SK-N-MC (cell line): ENCODE measurements at regions not wholly inside any gene's neighbourhood (a gene's known extent, or its start where the extent isn't known, plus 50 kb on each side); places are given as distances from the start of the nearest gene placed in this dataset.

ENCODE experiments used
- DNase-seq: peaks from one replicate; pipeline ENCODE4 v3.0.0-alpha.2; 2011; ENCODE audit warnings: low read depth, low spot score
- H3K27ac ChIP-seq: fragments of 200-600 bp; sonication (generic); 2 replicates; pipeline ENCODE4 v1.5.1; 2016; ENCODE audit warnings: mixed run types
- H3K36me3 ChIP-seq: fragments of 200-600 bp; sonication (generic); 2 replicates; pipeline ENCODE4 v1.6.1; 2017; ENCODE audit warnings: antibody characterized with exemption, low read length, mixed read lengths; ENCODE audit not compliant: insufficient read depth
- H3K4me3 ChIP-seq: fragments of 200-600 bp; sonication (generic); 2 replicates; pipeline ENCODE4 v1.5.1; 2016
- H3K9ac ChIP-seq: fragments of 200-600 bp; sonication (generic); 2 replicates; pipeline ENCODE4 v1.8.0; 2017; ENCODE audit warnings: mixed run types, mixed read lengths; ENCODE audit not compliant: insufficient read length
- H3K9me3 ChIP-seq: fragments of 200-600 bp; sonication (generic); 2 replicates; pipeline ENCODE4 v1.6.1; 2017; ENCODE audit warnings: low read depth, mild to moderate bottlenecking, antibody characterized with exemption, low read length, moderate library complexity, mixed read lengths
- EZH2 ChIP-seq: fragments of 200-600 bp; sonication (generic); IDR thresholded peaks from one replicate; pipeline ENCODE4 v1.6.1; 2017; ENCODE audit warnings: antibody characterized with exemption
- FOXP2 ChIP-seq: optimal IDR thresholded peaks from 2 replicates; pipeline ENCODE3; 2011; ENCODE audit warnings: mild to moderate bottlenecking, moderate library complexity; ENCODE audit not compliant: insufficient read depth; ENCODE audit errors: extremely low read length, control extremely low read depth
- POLR2AphosphoS5 ChIP-seq: IDR thresholded peaks from 2 replicates; pipeline ENCODE4 v1.6.1; 2012; ENCODE audit warnings: mild to moderate bottlenecking, low read depth, low read length, borderline replicate concordance

DNA sequence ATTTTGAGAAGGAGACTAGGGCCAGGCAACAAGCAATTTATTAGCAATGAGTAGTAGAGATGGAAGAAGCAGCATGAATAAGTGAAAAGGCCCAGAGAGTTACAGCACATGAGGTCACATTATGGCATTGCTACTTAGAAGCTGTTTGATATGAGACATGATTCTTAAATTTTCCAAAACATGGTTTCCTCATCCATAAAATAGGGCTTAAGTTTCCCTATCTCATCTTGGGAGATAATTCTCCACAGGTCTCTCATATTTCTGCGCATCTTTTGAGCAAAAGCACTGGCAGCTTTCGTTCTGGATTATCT is 656.1 kb downstream of the EPHA7 start:
- H3K9ac ChIP-seq, result no peak overlapping the region
- no peak overlapping the region for H3K27ac ChIP-seq
- TF ChIP-seq FOXP2 (no peak), EZH2 (no peak)
- DNase-seq, result no peak
- no peak overlapping the region for H3K4me3 ChIP-seq
- no peaks in the 10 kb centered on the region for H3K36me3 ChIP-seq
- H3K9me3 ChIP-seq, result no peaks in the 10 kb centered on the region

DNA sequence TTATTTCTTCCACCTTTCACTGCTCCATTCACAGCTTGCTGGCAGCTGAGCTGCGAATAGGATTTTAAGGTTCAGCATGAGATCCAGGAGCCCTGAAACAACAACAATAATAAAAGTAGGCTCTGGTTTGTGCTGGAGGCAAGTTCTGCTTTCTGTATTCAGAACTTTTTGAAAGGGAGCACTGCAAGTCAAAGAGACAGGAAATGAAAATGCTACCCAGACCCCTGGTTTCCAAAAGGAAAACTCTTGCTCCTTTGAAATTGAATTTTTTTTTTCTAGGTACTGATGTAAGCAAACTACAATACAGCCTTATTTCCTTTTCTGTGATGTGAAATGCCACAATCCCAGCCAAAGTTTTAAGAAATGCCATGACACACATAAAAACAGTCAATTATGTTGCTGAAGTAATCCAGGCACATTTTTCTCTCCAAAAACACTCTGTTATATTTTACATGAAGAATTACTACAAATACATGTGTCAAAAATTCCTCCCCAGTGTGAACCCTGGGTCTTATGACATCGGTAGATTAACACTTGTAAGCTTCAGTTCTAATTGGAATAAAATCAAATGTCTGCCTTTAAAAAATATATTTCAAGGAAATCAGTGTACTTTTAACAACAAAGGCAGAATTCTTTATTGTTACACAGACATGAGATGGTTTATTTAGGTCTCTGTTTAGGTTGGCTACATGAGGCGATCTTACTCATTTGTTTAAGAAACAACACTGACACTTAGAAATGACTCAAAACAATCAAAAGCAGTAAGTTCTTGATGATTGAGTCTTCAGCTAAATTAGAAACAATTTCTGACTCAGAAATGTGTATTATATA is 656.7 kb downstream of the EPHA7 start:
- Histone ChIP-seq H3K27ac (peak overlapping the region; percentile 0; the same call in 1 of the 2 replicates), H3K9ac (no peak overlapping the region), H3K36me3 (no peaks in the 10 kb centered on the region), H3K9me3 (no peaks in the 10 kb centered on the region), H3K4me3 (no peak overlapping the region)
- no peak for DNase-seq
- TF ChIP-seq EZH2 (no peak), POLR2AphosphoS5 (no peak), FOXP2 (no peak)

DNA sequence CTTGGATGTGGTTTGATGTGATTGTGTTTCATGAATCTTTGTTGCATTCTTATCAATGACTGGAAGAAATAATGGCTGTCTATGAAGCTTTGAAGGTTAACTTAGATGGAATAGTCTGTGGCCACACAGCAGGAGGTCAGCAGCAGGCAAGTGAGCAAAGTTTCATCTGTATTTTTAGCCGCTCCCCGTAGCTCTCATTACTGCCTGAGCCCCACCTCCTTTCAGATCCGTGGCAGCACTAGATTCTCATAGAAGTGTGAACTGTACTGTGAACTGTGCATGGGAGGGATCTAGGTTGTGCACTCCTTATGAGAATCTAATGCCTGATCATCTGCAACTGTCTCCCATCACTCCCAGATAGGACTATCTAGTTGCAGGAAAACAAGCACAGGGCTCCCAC is 660.2 kb downstream of the EPHA7 start:
- TF ChIP-seq EZH2 (no peak), FOXP2 (no peak), POLR2AphosphoS5 (no peak)
- H3K4me3 ChIP-seq, result no peak overlapping the region
- H3K9me3 ChIP-seq, result no peaks in the 10 kb centered on the region
- no peaks in the 10 kb centered on the region for H3K36me3 ChIP-seq
- no peak for DNase-seq
- H3K27ac ChIP-seq, result no peak overlapping the region
- no peak overlapping the region for H3K9ac ChIP-seq

DNA sequence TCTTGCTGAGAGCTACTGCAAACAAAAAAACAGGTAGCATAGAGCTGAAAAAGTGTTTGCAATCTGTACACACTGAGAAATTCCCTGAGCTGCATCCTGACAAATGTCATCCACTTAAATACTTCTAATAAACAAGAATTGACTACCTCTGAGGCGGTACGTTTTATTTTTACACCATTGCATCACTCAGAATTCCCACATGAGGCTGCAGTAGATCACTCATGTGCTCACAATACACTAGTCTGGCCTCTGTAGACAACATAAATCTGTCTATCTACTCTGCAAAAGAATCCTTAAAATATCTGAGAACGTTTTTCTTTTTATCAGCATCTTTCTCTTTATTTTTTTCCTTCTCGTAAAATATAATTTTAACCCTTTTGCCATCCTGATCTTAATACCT is 661.4 kb downstream of the EPHA7 start:
- Histone ChIP-seq H3K9me3 (no peaks in the 10 kb centered on the region), H3K36me3 (no peaks in the 10 kb centered on the region), H3K9ac (no peak overlapping the region), H3K27ac (no peak overlapping the region), H3K4me3 (no peak overlapping the region)
- DNase-seq, result no peak
- no peak for TF ChIP-seq EZH2
- TF ChIP-seq POLR2AphosphoS5, result no peak
- TF ChIP-seq FOXP2, result no peak

DNA sequence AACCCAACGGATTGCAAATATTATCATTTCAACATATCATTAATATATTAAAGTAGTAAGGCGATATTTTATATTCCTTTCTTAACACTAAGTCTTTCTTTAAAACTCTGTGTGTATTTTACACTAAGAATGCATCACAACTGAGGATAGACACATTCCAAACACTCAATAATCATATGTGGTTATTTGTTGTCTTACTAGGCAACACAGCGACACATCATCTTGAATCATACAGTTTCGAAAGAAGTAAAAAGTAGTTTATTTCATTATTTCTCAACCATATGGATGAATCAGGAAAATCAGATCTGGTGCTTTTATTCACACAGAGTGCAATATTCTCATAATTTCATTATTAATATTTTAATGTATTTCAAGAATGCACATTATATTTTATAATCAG is 662.4 kb downstream of the EPHA7 start:
- no peaks in the 10 kb centered on the region for H3K9me3 ChIP-seq

DNA sequence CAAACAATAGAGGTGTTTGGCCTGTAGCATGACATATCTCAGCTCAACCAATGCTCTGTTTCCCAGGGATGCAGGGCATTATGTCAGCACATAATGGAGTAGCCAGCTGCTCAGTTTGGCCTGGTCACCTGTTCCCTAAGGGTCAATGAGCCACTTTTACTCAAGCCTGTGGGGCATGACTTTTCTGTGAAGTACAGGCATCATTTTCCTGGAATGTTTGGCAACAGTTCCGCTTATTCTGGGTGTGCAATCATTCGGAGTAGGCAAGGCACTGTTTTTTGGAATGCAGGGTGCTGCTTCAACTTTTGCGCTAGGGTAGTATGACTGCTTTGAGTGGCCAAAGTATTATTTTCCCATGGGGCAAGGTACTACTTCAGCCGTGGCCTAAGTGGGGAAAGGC is 665.4 kb downstream of the EPHA7 start:
- H3K36me3 ChIP-seq, result no peaks in the 10 kb centered on the region
- H3K9ac ChIP-seq, result no peak overlapping the region
- H3K4me3 ChIP-seq, result no peak overlapping the region
- no peak for DNase-seq
- TF ChIP-seq EZH2, result no peak
- TF ChIP-seq POLR2AphosphoS5, result no peak
- no peak for TF ChIP-seq FOXP2
- H3K27ac ChIP-seq, result no peak overlapping the region
- no peaks in the 10 kb centered on the region for H3K9me3 ChIP-seq

More for the DNA sequence above, 662.4 kb downstream of the EPHA7 start:
- no peak for DNase-seq
- TF ChIP-seq FOXP2 (no peak), EZH2 (no peak), POLR2AphosphoS5 (no peak)
- H3K36me3 ChIP-seq, result no peaks in the 10 kb centered on the region
- H3K4me3 ChIP-seq, result no peak overlapping the region
- no peak overlapping the region for H3K27ac ChIP-seq
- no peak overlapping the region for H3K9ac ChIP-seq

DNA sequence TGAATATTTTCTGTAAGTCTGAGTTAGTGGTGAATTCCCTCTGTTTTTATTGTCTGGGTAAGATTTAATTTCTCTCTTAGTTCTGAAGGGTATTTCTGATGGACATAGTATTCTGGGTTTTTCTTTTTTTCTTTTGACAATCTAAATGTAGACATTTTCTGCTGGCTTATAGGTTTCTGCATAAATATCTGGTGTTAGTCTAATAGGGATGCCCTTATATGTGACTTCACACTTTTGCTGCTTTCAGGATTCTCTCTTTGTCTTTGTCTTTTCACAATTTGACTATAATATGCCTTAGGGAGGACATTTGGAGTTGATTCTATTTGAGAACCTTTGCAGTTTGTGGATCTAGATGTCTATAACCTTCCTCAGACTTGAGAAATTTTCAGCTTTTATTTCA is 667.2 kb downstream of the EPHA7 start:
- no peaks in the 10 kb centered on the region for H3K9me3 ChIP-seq
- no peaks in the 10 kb centered on the region for H3K36me3 ChIP-seq
- no peak overlapping the region for H3K4me3 ChIP-seq
- H3K27ac ChIP-seq, result no peak overlapping the region
- no peak for DNase-seq
- H3K9ac ChIP-seq, result no peak overlapping the region
- TF ChIP-seq FOXP2 (no peak), EZH2 (no peak), POLR2AphosphoS5 (no peak)

DNA sequence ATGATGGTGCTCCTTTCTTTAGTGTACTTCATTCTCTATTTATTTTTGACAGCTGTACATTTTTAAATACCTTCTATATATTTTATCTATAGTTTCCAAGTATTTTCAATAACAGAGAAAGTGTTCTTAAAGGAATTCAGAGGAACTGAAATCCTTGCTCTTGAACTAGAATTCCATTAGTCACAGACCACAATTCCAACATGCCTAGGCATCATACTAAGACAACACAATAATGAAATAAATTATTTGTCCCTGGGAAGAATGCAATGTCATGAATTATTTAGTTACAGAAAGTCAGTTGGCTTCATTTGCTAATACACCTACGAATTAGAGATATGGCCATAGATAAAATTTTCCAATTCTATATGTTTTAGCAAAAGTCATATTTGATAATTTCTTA is 671.2 kb downstream of the EPHA7 start:
- H3K36me3 ChIP-seq, result no peaks in the 10 kb centered on the region
- no peak overlapping the region for H3K4me3 ChIP-seq
- no peaks in the 10 kb centered on the region for H3K9me3 ChIP-seq
- DNase-seq, result no peak
- no peak overlapping the region for H3K27ac ChIP-seq
- no peak for TF ChIP-seq EZH2
- TF ChIP-seq FOXP2, result no peak
- TF ChIP-seq POLR2AphosphoS5, result no peak
- H3K9ac ChIP-seq, result no peak overlapping the region

DNA sequence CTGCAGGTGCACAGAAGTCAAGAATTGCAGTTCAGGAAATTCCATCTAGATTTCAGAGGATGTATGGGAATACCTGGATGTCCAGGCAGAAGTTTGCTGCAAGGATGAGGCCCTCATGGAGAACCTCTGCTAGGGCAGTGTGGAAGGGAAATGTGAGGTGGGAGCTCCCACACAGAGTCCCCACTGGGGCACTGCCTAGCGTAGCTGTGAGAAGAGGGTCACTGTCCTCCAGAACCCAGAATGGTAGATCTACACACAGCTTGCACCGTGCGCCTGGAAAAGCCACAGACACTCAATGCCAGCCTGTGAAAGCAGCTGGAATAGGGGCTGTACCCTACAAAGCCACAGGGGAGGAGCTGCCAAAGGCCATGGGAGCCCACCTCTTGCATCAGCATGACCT is 681.4 kb downstream of the EPHA7 start:
- DNase-seq, result no peak
- no peak for TF ChIP-seq FOXP2
- no peak for TF ChIP-seq EZH2
- no peak for TF ChIP-seq POLR2AphosphoS5
- no peak overlapping the region for H3K27ac ChIP-seq
- H3K36me3 ChIP-seq, result no peaks in the 10 kb centered on the region
- H3K4me3 ChIP-seq, result no peak overlapping the region
- no peak overlapping the region for H3K9ac ChIP-seq
- no peaks in the 10 kb centered on the region for H3K9me3 ChIP-seq
